T-helper 2 cell treated with Interferon-gamma antibody and Interleukin-4, amounts not matched to agents 5 μg/mL and 100 μg/mL, for 36 hours (primary cell): ENCODE measurements at regions not wholly inside any gene's neighbourhood (a gene's known extent, or its start where the extent isn't known, plus 50 kb on each side); places are given as distances from the start of the nearest gene placed in this dataset.

Experiments used
- DNase-seq: peaks from one replicate; pipeline ENCODE4 v3.0.0; 2021; ENCODE audit warnings: low spot score
- H3K27ac Mint-ChIP-seq: one replicate; pipeline ENCODE4 v1.8.0; 2021; ENCODE audit warnings: mild to moderate bottlenecking, mixed read lengths
- H3K27me3 Mint-ChIP-seq: one replicate; pipeline ENCODE4 v1.8.0; 2021; ENCODE audit warnings: low read depth, mixed read lengths
- H3K36me3 Mint-ChIP-seq: one replicate; pipeline ENCODE4 v1.8.0; 2021; ENCODE audit warnings: low read depth, mixed read lengths
- H3K4me1 Mint-ChIP-seq: one replicate; pipeline ENCODE4 v1.8.0; 2021; ENCODE audit warnings: low read depth, mixed read lengths
- H3K4me3 Mint-ChIP-seq: one replicate; pipeline ENCODE4 v1.8.0; 2022; ENCODE audit warnings: mild to moderate bottlenecking, moderate library complexity, mixed read lengths
- H3K9me3 Mint-ChIP-seq: one replicate; pipeline ENCODE4 v1.8.0; 2021; ENCODE audit warnings: mixed read lengths

GRCh38 chr5:88404405-88404804, 135.8 kb upstream of the TMEM161B start:
- H3K36me3 Mint-ChIP-seq: no peaks in the 10 kb centered on the region
- H3K9me3 Mint-ChIP-seq: no peaks in the 10 kb centered on the region
- no peak overlapping the region for H3K4me3 Mint-ChIP-seq
- DNase-seq: no peak
- H3K27ac Mint-ChIP-seq: no peak overlapping the region
- no peaks in the 10 kb centered on the region for H3K4me1 Mint-ChIP-seq
- H3K27me3 Mint-ChIP-seq: peaks cover 2% of the 10 kb centered on the region

GRCh38 chr5:88401686-88402085, 133.0 kb upstream of the TMEM161B start:
- Mint-ChIP-seq H3K27ac (no peak overlapping the region), H3K4me1 (peaks cover 5% of the 10 kb centered on the region), H3K4me3 (no peak overlapping the region), H3K9me3 (no peaks in the 10 kb centered on the region), H3K27me3 (peaks cover 9% of the 10 kb centered on the region), H3K36me3 (no peaks in the 10 kb centered on the region)
- no peak for DNase-seq

- Mint-ChIP-seq H3K4me3 (no peak overlapping the region), H3K36me3 (no peaks in the 10 kb centered on the region), H3K9me3 (no peaks in the 10 kb centered on the region), H3K4me1 (peaks cover 5% of the 10 kb centered on the region), H3K27ac (no peak overlapping the region), H3K27me3 (peaks cover 12% of the 10 kb centered on the region)
- DNase-seq: no peak
Measured at GRCh38 chr5:88401228-88401627, 132.6 kb upstream of the TMEM161B start.

- Mint-ChIP-seq H3K27me3 (peaks cover 12% of the 10 kb centered on the region), H3K4me1 (peaks cover 5% of the 10 kb centered on the region), H3K36me3 (no peaks in the 10 kb centered on the region), H3K27ac (no peak overlapping the region), H3K4me3 (no peak overlapping the region), H3K9me3 (no peaks in the 10 kb centered on the region)
- DNase-seq: no peak
Measured at GRCh38 chr5:88399561-88399960, 130.9 kb upstream of the TMEM161B start.

GRCh38 chr5:88398316-88398715, 129.7 kb upstream of the TMEM161B start:
- H3K9me3 Mint-ChIP-seq: no peaks in the 10 kb centered on the region
- H3K4me1 Mint-ChIP-seq: peaks cover 5% of the 10 kb centered on the region
- no peak overlapping the region for H3K4me3 Mint-ChIP-seq
- H3K27me3 Mint-ChIP-seq: peaks cover 12% of the 10 kb centered on the region
- H3K36me3 Mint-ChIP-seq: no peaks in the 10 kb centered on the region
- DNase-seq: no peak
- no peak overlapping the region for H3K27ac Mint-ChIP-seq

GRCh38 chr5:88396751-88397281, 128.2 kb upstream of the TMEM161B start:
- DNase-seq: no peak
- Mint-ChIP-seq H3K36me3 (no peaks in the 10 kb centered on the region), H3K9me3 (no peaks in the 10 kb centered on the region), H3K27ac (no peak overlapping the region), H3K4me1 (peaks cover 5% of the 10 kb centered on the region), H3K27me3 (peaks cover 12% of the 10 kb centered on the region), H3K4me3 (no peak overlapping the region)

- Mint-ChIP-seq H3K9me3 (no peaks in the 10 kb centered on the region), H3K27ac (no peak overlapping the region), H3K4me3 (no peak overlapping the region), H3K27me3 (peaks cover 10% of the 10 kb centered on the region), H3K36me3 (no peaks in the 10 kb centered on the region), H3K4me1 (peaks cover 5% of the 10 kb centered on the region)
- no peak for DNase-seq
Measured at GRCh38 chr5:88396000-88396535, 127.4 kb upstream of the TMEM161B start.

- H3K27me3 Mint-ChIP-seq: peaks cover 10% of the 10 kb centered on the region
- H3K4me1 Mint-ChIP-seq: peaks cover 5% of the 10 kb centered on the region
- no peaks in the 10 kb centered on the region for H3K36me3 Mint-ChIP-seq
- H3K9me3 Mint-ChIP-seq: no peaks in the 10 kb centered on the region
- H3K27ac Mint-ChIP-seq: no peak overlapping the region
- no peak for DNase-seq
- H3K4me3 Mint-ChIP-seq: no peak overlapping the region
Measured at GRCh38 chr5:88395264-88395663, 126.6 kb upstream of the TMEM161B start.

GRCh38 chr5:88394536-88395175, 126.0 kb upstream of the TMEM161B start:
- DNase-seq: no peak
- H3K36me3 Mint-ChIP-seq: no peaks in the 10 kb centered on the region
- H3K9me3 Mint-ChIP-seq: no peaks in the 10 kb centered on the region
- H3K27ac Mint-ChIP-seq: no peak overlapping the region
- H3K4me1 Mint-ChIP-seq: peaks cover 5% of the 10 kb centered on the region
- no peak overlapping the region for H3K4me3 Mint-ChIP-seq
- peaks cover 10% of the 10 kb centered on the region for H3K27me3 Mint-ChIP-seq

GRCh38 chr5:88393716-88394535, 125.3 kb upstream of the TMEM161B start:
- H3K4me1 Mint-ChIP-seq: peaks cover 5% of the 10 kb centered on the region
- H3K27ac Mint-ChIP-seq: no peak overlapping the region
- H3K27me3 Mint-ChIP-seq: peaks cover 10% of the 10 kb centered on the region
- no peaks in the 10 kb centered on the region for H3K9me3 Mint-ChIP-seq
- no peak for DNase-seq
- H3K4me3 Mint-ChIP-seq: no peak overlapping the region
- H3K36me3 Mint-ChIP-seq: no peaks in the 10 kb centered on the region

- Mint-ChIP-seq H3K27me3 (peaks cover 6% of the 10 kb centered on the region), H3K27ac (no peak overlapping the region), H3K9me3 (no peaks in the 10 kb centered on the region), H3K36me3 (no peaks in the 10 kb centered on the region), H3K4me3 (no peak overlapping the region), H3K4me1 (peaks cover 2% of the 10 kb centered on the region)
- DNase-seq: no peak
Measured at GRCh38 chr5:88393042-88393441, 124.4 kb upstream of the TMEM161B start.

- H3K9me3 Mint-ChIP-seq: no peaks in the 10 kb centered on the region
- no peaks in the 10 kb centered on the region for H3K4me1 Mint-ChIP-seq
Measured at GRCh38 chr5:88391991-88392390, 123.3 kb upstream of the TMEM161B start.

GRCh38 chr5:88391116-88391515, 122.5 kb upstream of the TMEM161B start:
- Mint-ChIP-seq H3K9me3 (no peaks in the 10 kb centered on the region), H3K4me1 (no peaks in the 10 kb centered on the region), H3K27me3 (no peaks in the 10 kb centered on the region), H3K4me3 (no peak overlapping the region), H3K36me3 (no peaks in the 10 kb centered on the region), H3K27ac (no peak overlapping the region)
- no peak for DNase-seq

More at GRCh38 chr5:88391991-88392390, 123.3 kb upstream of the TMEM161B start:
- Mint-ChIP-seq H3K4me3 (no peak overlapping the region), H3K36me3 (no peaks in the 10 kb centered on the region), H3K27me3 (peaks cover 4% of the 10 kb centered on the region), H3K27ac (no peak overlapping the region)
- DNase-seq: no peak

GRCh38 chr5:88390481-88390880, 121.8 kb upstream of the TMEM161B start:
- H3K36me3 Mint-ChIP-seq: no peaks in the 10 kb centered on the region
- H3K27ac Mint-ChIP-seq: no peak overlapping the region

More at GRCh38 chr5:88390481-88390880, 121.8 kb upstream of the TMEM161B start:
- H3K9me3 Mint-ChIP-seq: no peaks in the 10 kb centered on the region
- no peak for DNase-seq
- H3K4me1 Mint-ChIP-seq: no peaks in the 10 kb centered on the region
- no peaks in the 10 kb centered on the region for H3K27me3 Mint-ChIP-seq
- H3K4me3 Mint-ChIP-seq: no peak overlapping the region
